Natural killer cell treated with Interleukin-12 subunit alpha and Interleukin-12 subunit beta and Interleukin-15 and Interleukin-18, amount 100 ng/mL, for 72 hours (primary cell): ENCODE measurements at regions not wholly inside any gene's neighbourhood (a gene's known extent, or its start where the extent isn't known, plus 50 kb on each side); places are given as distances from the start of the nearest gene placed in this dataset.
A peak's percentile ranks its signal among the peaks of the same experiment; 100 is the strongest.

Source experiments
- ATAC-seq, 2 donors: fragments of 150-1000 bp; cut with Tn5 transposase in 1 of 2; sonication (Bioruptor Pico), chemical (Tn5 transposase) in 1 of 2; 2 replicates each; pipeline ENCODE4 v1.10.0; 2021
- DNase-seq: peaks from one replicate; pipeline ENCODE4 v3.0.0; 2022; ENCODE audit warnings: low spot score
- H3K27ac Mint-ChIP-seq, 2 donors: 1 replicate in 1 of 2; 2 replicates in 1 of 2; pipeline ENCODE4 v1.8.0; 2022; ENCODE audit warnings: mixed read lengths in 2 of 2, mild to moderate bottlenecking in 1 of 2, moderate library complexity in 1 of 2
- H3K27me3 Mint-ChIP-seq, 2 donors: 1 replicate in 1 of 2; 2 replicates in 1 of 2; pipeline ENCODE4 v1.8.0; 2022; ENCODE audit warnings: mixed read lengths in 2 of 2
- H3K36me3 Mint-ChIP-seq: one replicate; pipeline ENCODE4 v1.8.0; 2022; ENCODE audit warnings: mixed read lengths
- H3K4me1 Mint-ChIP-seq, 2 donors: 1 replicate in 1 of 2; 2 replicates in 1 of 2; pipeline ENCODE4 v1.8.0; 2022; ENCODE audit warnings: low read depth in 2 of 2, mixed read lengths in 2 of 2, mild to moderate bottlenecking in 1 of 2
- H3K4me3 Mint-ChIP-seq: one replicate; pipeline ENCODE4 v1.8.0; 2022; ENCODE audit warnings: mixed read lengths
- H3K9me3 Mint-ChIP-seq: 2 replicates; pipeline ENCODE4 v1.8.0; 2022; ENCODE audit warnings: mixed read lengths

GRCh38 chr2:6454286-6454990 is 411.3 kb downstream of the CMPK2 start:
- no peaks in the 10 kb centered on the region for H3K4me1 Mint-ChIP-seq
- peaks cover 9% of the 10 kb centered on the region for H3K9me3 Mint-ChIP-seq
- no peaks in the 10 kb centered on the region for H3K36me3 Mint-ChIP-seq
- no peaks in the 10 kb centered on the region for H3K27me3 Mint-ChIP-seq
- no peak overlapping the region for H3K27ac Mint-ChIP-seq
- ATAC-seq (no peak), DNase-seq (no peak)
- no peak overlapping the region for H3K4me3 Mint-ChIP-seq

GRCh38 chr2:6459138-6459537 is 406.6 kb downstream of the CMPK2 start:
- ATAC-seq (peak; percentile 24 to 61), DNase-seq (no peak)
- no peak overlapping the region for H3K27ac Mint-ChIP-seq
- H3K4me3 Mint-ChIP-seq: no peak overlapping the region
- H3K27me3 Mint-ChIP-seq: no peaks in the 10 kb centered on the region
- no peaks in the 10 kb centered on the region for H3K36me3 Mint-ChIP-seq
- no peaks in the 10 kb centered on the region for H3K4me1 Mint-ChIP-seq
- H3K9me3 Mint-ChIP-seq: peaks cover 15% of the 10 kb centered on the region

- DNase-seq: no peak
- no peaks in the 10 kb centered on the region for H3K27me3 Mint-ChIP-seq
- H3K9me3 Mint-ChIP-seq: peaks cover 7% of the 10 kb centered on the region
- H3K4me1 Mint-ChIP-seq: no peaks in the 10 kb centered on the region
- H3K27ac Mint-ChIP-seq: no peak overlapping the region
- H3K4me3 Mint-ChIP-seq: no peak overlapping the region
- no peak for ATAC-seq
- H3K36me3 Mint-ChIP-seq: no peaks in the 10 kb centered on the region
These were observed 395.2 kb downstream of the CMPK2 start for GRCh38 chr2:6470518-6470917.

GRCh38 chr2:6471419-6471818 is 394.3 kb downstream of the CMPK2 start:
- Mint-ChIP-seq H3K4me1 (no peaks in the 10 kb centered on the region), H3K9me3 (peaks cover 6% of the 10 kb centered on the region), H3K27ac (no peak overlapping the region), H3K4me3 (no peak overlapping the region), H3K36me3 (no peaks in the 10 kb centered on the region), H3K27me3 (no peaks in the 10 kb centered on the region)
- no peak for DNase-seq
- ATAC-seq: no peak

- peaks cover 1% of the 10 kb centered on the region for H3K9me3 Mint-ChIP-seq
- DNase-seq (no peak), ATAC-seq (no peak)
- no peak overlapping the region for H3K4me3 Mint-ChIP-seq
- no peaks in the 10 kb centered on the region for H3K27me3 Mint-ChIP-seq
- no peaks in the 10 kb centered on the region for H3K36me3 Mint-ChIP-seq
- H3K4me1 Mint-ChIP-seq: no peaks in the 10 kb centered on the region
- no peak overlapping the region for H3K27ac Mint-ChIP-seq
These were observed 391.3 kb downstream of the CMPK2 start for GRCh38 chr2:6474161-6475140.

- no peaks in the 10 kb centered on the region for H3K27me3 Mint-ChIP-seq
These were observed 390.4 kb downstream of the CMPK2 start for GRCh38 chr2:6475155-6475940.

GRCh38 chr2:6480514-6480913 is 385.2 kb downstream of the CMPK2 start:
- no peak for DNase-seq
- H3K4me3 Mint-ChIP-seq: no peak overlapping the region
- no peaks in the 10 kb centered on the region for H3K27me3 Mint-ChIP-seq
- no peak for ATAC-seq
- no peaks in the 10 kb centered on the region for H3K4me1 Mint-ChIP-seq
- H3K9me3 Mint-ChIP-seq: no peaks in the 10 kb centered on the region
- H3K36me3 Mint-ChIP-seq: no peaks in the 10 kb centered on the region
- no peak overlapping the region for H3K27ac Mint-ChIP-seq

More at GRCh38 chr2:6475155-6475940, 390.4 kb downstream of the CMPK2 start:
- no peak for ATAC-seq
- Mint-ChIP-seq H3K4me1 (no peaks in the 10 kb centered on the region), H3K9me3 (no peaks in the 10 kb centered on the region), H3K36me3 (no peaks in the 10 kb centered on the region), H3K4me3 (no peak overlapping the region), H3K27ac (no peak overlapping the region)
- DNase-seq: no peak

GRCh38 chr2:6482256-6482655 is 383.5 kb downstream of the CMPK2 start:
- Mint-ChIP-seq H3K36me3 (no peaks in the 10 kb centered on the region), H3K4me3 (no peak overlapping the region), H3K27ac (no peak overlapping the region), H3K4me1 (no peaks in the 10 kb centered on the region), H3K9me3 (no peaks in the 10 kb centered on the region), H3K27me3 (no peaks in the 10 kb centered on the region)
- ATAC-seq (no peak), DNase-seq (no peak)

- no peak for ATAC-seq
- H3K36me3 Mint-ChIP-seq: no peaks in the 10 kb centered on the region
- H3K4me3 Mint-ChIP-seq: no peak overlapping the region
- no peaks in the 10 kb centered on the region for H3K27me3 Mint-ChIP-seq
- H3K9me3 Mint-ChIP-seq: no peaks in the 10 kb centered on the region
- no peak overlapping the region for H3K27ac Mint-ChIP-seq
- DNase-seq: no peak
- H3K4me1 Mint-ChIP-seq: no peaks in the 10 kb centered on the region
These were observed 377.9 kb downstream of the CMPK2 start for GRCh38 chr2:6487765-6488164.

GRCh38 chr2:6492573-6492972 is 373.1 kb downstream of the CMPK2 start:
- H3K9me3 Mint-ChIP-seq: no peaks in the 10 kb centered on the region
- no peak overlapping the region for H3K4me3 Mint-ChIP-seq
- ATAC-seq (no peak), DNase-seq (no peak)
- no peaks in the 10 kb centered on the region for H3K27me3 Mint-ChIP-seq
- H3K36me3 Mint-ChIP-seq: no peaks in the 10 kb centered on the region
- H3K27ac Mint-ChIP-seq: no peak overlapping the region
- no peaks in the 10 kb centered on the region for H3K4me1 Mint-ChIP-seq

- Mint-ChIP-seq H3K9me3 (no peaks in the 10 kb centered on the region), H3K4me3 (no peak overlapping the region), H3K36me3 (no peaks in the 10 kb centered on the region), H3K27me3 (no peaks in the 10 kb centered on the region), H3K27ac (no peak overlapping the region), H3K4me1 (no peaks in the 10 kb centered on the region)
- ATAC-seq (no peak), DNase-seq (no peak)
These were observed 372.4 kb downstream of the CMPK2 start for GRCh38 chr2:6493266-6493665.

- no peak for DNase-seq
- no peaks in the 10 kb centered on the region for H3K4me1 Mint-ChIP-seq
- H3K27ac Mint-ChIP-seq: no peak overlapping the region
- H3K36me3 Mint-ChIP-seq: no peaks in the 10 kb centered on the region
- no peaks in the 10 kb centered on the region for H3K27me3 Mint-ChIP-seq
- ATAC-seq: no peak
- H3K9me3 Mint-ChIP-seq: no peaks in the 10 kb centered on the region
- H3K4me3 Mint-ChIP-seq: no peak overlapping the region
These were observed 372.0 kb downstream of the CMPK2 start for GRCh38 chr2:6493669-6494068.

GRCh38 chr2:6495466-6495865 is 370.2 kb downstream of the CMPK2 start:
- Mint-ChIP-seq H3K27me3 (no peaks in the 10 kb centered on the region), H3K27ac (no peak overlapping the region), H3K9me3 (no peaks in the 10 kb centered on the region), H3K4me1 (no peaks in the 10 kb centered on the region), H3K4me3 (no peak overlapping the region), H3K36me3 (no peaks in the 10 kb centered on the region)
- no peak for DNase-seq
- peak in 1 of 2 donors; percentile 34 for ATAC-seq

GRCh38 chr2:6496376-6496775 is 369.3 kb downstream of the CMPK2 start:
- H3K9me3 Mint-ChIP-seq: no peaks in the 10 kb centered on the region
- H3K27me3 Mint-ChIP-seq: no peaks in the 10 kb centered on the region
- H3K36me3 Mint-ChIP-seq: no peaks in the 10 kb centered on the region
- H3K27ac Mint-ChIP-seq: no peak overlapping the region
- no peaks in the 10 kb centered on the region for H3K4me1 Mint-ChIP-seq
- no peak for DNase-seq
- ATAC-seq: peak in 1 of 2 donors; percentile 43
- H3K4me3 Mint-ChIP-seq: no peak overlapping the region
